Ectodermal cell (in vitro differentiated cells): ENCODE measurements at regions not wholly inside any gene's neighbourhood (a gene's known extent, or its start where the extent isn't known, plus 50 kb on each side); places are given as distances from the start of the nearest gene placed in this dataset.

Experiments
- H3K27ac ChIP-seq: 2 replicates; pipeline ENCODE4 v1.7.0; 2013; ENCODE audit warnings: mild to moderate bottlenecking, low read depth, low read length; ENCODE audit not compliant: insufficient read depth, poor library complexity, severe bottlenecking
- H3K27me3 ChIP-seq: 2 replicates; pipeline ENCODE4 v1.7.0; 2013; ENCODE audit warnings: mild to moderate bottlenecking, low read length; ENCODE audit not compliant: insufficient read depth, control insufficient read depth, poor library complexity, severe bottlenecking
- H3K36me3 ChIP-seq: one replicate; pipeline ENCODE4 v1.7.0; 2013; ENCODE audit warnings: low read length; ENCODE audit not compliant: control insufficient read depth, insufficient read depth
- H3K4me1 ChIP-seq: one replicate; pipeline ENCODE4 v1.7.0; 2013; ENCODE audit warnings: low read length; ENCODE audit not compliant: control insufficient read depth, insufficient read depth
- H3K4me3 ChIP-seq: 2 replicates; pipeline ENCODE4 v1.7.0; 2013; ENCODE audit warnings: low read depth, low read length, control low read depth; ENCODE audit not compliant: insufficient read depth
- H3K9me3 ChIP-seq: 2 replicates; pipeline ENCODE4 v1.7.0; 2013; ENCODE audit warnings: mild to moderate bottlenecking, low read length, moderate library complexity; ENCODE audit not compliant: control insufficient read depth
- WGBS, 2 experiments: methylation state at CpG; one replicate each; pipeline ENCODE4 v1.1.7; 2013; ENCODE audit warnings: missing lambda C conversion rate in 2 of 2; 5-methylcytosine and 5-hydroxymethylcytosine counted together

DNA sequence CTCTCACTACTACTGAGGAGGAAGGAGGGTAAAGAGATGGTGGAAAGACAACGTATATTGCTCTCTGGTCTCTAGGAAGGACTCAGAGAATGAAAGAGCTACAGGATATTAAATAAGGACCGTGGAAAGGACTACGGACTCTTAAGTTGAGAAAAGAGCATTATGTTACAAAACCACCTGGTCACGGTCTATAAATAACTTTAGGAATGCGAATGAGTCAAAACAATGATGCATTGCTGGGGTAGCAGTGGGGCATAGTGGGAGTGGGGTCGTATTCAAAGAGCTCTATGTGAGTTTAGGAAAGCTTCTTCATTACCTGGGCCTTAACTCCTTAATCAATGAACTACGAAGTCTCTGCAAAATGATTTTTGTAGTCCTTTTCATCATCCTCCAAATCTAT, 295.7 kb upstream of the SOX14 start:
- Histone ChIP-seq H3K36me3 (no peaks in the 10 kb centered on the region), H3K9me3 (no peaks in the 10 kb centered on the region), H3K27me3 (no peaks in the 10 kb centered on the region), H3K4me3 (no peak overlapping the region), H3K27ac (no peak overlapping the region), H3K4me1 (peaks cover 17% of the 10 kb centered on the region)
- 46 to 49% methylated on average over 7 of the region's 7 CpGs for WGBS, 2 experiments

DNA sequence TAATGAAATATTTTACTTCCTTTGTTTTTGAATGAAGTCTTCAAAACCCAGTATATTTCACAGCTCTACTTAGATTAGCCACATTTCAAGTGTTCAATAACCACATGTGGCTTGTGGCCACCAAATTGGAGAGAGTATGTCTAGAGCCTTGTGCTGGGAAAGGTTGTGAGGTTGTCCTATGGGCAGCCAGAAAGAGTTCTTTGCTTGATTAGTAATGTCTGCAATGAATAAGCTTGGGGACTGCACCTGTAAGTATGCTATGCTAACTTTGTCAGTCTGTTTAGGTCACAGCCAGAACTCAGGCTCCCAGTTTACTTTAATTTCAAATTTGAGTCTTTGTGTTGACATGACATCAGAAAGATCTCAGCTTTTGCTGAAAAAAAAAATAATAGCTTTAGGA, 294.9 kb upstream of the SOX14 start:
- Histone ChIP-seq H3K27ac (no peak overlapping the region), H3K4me1 (peaks cover 17% of the 10 kb centered on the region), H3K27me3 (no peaks in the 10 kb centered on the region), H3K9me3 (no peaks in the 10 kb centered on the region), H3K4me3 (no peak overlapping the region), H3K36me3 (no peaks in the 10 kb centered on the region)

DNA sequence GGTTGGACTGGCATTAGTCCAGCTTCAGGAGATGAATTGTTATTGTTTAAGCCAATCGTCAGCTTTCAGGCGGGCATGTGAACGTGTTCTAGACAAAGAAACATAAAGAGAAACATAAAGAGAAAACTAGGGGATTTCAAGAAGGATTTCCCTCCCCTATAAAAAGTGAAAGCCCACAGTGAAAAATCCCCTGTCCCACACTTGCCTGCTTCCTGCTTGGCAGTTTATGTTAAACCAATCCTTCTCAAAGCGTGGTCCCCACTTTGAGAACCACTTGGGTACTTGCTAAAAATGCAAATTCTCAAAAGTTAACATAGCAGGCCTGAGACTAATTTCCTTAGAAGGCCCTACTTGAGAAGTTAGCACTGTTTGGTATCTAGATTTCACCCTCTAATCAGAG, 293.0 kb upstream of the SOX14 start:
- Histone ChIP-seq H3K4me1 (peaks cover 17% of the 10 kb centered on the region), H3K4me3 (no peak overlapping the region), H3K27me3 (no peaks in the 10 kb centered on the region), H3K9me3 (no peaks in the 10 kb centered on the region), H3K27ac (no peak overlapping the region), H3K36me3 (no peaks in the 10 kb centered on the region)
- WGBS, 2 experiments, result 96 to 99% methylated on average over 4 of the region's 4 CpGs

DNA sequence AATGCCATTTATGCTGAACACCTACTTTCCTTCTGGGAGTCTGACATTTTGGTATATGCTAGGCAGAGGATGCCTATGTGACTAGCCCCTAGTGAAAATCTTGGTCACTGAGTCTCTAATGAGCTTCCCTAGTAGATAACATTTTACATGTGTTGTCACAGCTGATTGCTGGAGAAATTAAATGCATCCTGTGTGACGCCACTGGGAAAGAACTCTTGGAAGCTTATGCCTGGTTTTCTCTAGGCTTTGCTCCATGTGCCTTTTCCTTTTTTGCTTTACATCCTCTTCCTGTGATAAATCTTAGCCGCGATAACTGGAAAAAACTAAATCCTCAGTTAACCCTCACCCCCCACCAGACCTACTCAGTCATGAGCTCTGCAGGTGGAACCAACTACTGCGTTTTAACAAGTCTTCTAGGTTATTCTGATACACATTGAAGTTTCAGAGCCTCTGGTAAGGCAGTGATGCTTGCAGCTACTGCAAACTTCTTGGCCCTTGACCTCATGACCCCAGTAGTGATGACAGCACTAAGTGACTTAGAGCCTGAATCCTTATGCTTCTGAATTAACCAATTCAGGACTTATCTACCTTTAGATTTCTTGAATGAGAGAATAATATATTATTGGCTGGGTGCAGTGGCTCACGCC, 292.4 kb upstream of the SOX14 start:
- no peaks in the 10 kb centered on the region for H3K36me3 ChIP-seq
- peaks cover 17% of the 10 kb centered on the region for H3K4me1 ChIP-seq
- WGBS, 2 experiments, result 91 to 92% methylated on average over 5 of the region's 5 CpGs
- H3K27ac ChIP-seq, result no peak overlapping the region
- H3K9me3 ChIP-seq, result no peaks in the 10 kb centered on the region
- H3K4me3 ChIP-seq, result no peak overlapping the region
- no peaks in the 10 kb centered on the region for H3K27me3 ChIP-seq

GRCh38 chr3:137477614-137478013, 286.5 kb upstream of the SOX14 start:
- Histone ChIP-seq H3K27me3 (no peaks in the 10 kb centered on the region), H3K27ac (no peak overlapping the region), H3K9me3 (no peaks in the 10 kb centered on the region), H3K4me3 (no peak overlapping the region), H3K36me3 (no peaks in the 10 kb centered on the region), H3K4me1 (no peaks in the 10 kb centered on the region)
- 90 to 92% methylated on average over 5 to 6 of the region's 6 CpGs for WGBS, 2 experiments

- no peak overlapping the region for H3K4me3 ChIP-seq
- H3K36me3 ChIP-seq, result no peaks in the 10 kb centered on the region
- H3K27me3 ChIP-seq, result peaks cover 19% of the 10 kb centered on the region
- H3K27ac ChIP-seq, result peak overlapping the region; percentile 11
- peaks cover 3% of the 10 kb centered on the region for H3K4me1 ChIP-seq
- WGBS, 2 experiments, result 69 to 79% methylated on average over 29 of the region's 29 CpGs
- H3K9me3 ChIP-seq, result no peaks in the 10 kb centered on the region
Measured at GRCh38 chr3:137509354-137510045, 254.6 kb upstream of the SOX14 start.

DNA sequence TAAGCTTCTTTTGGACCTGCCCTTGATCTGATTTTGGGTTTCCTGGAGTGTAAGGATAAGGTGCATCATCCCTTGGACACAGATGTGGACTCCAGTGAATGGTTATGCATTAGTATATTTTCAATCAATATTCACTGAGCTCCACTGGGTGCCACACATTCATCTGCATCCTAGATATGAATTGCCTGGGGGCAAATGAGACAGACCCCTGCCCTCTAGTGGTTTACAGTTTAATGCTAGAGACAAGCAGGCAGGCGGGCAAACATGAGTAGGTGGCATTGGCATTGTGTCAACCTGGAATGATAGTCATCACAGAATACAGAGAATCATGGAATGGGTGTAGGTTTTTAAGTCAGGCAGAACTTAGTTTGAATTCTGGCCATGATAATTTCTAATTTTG, 252.5 kb upstream of the SOX14 start:
- WGBS, 2 experiments, result 91 to 93% methylated on average over 1 of the region's 1 CpG
- H3K36me3 ChIP-seq, result no peaks in the 10 kb centered on the region
- peaks cover 19% of the 10 kb centered on the region for H3K27me3 ChIP-seq
- H3K27ac ChIP-seq, result no peak overlapping the region
- no peaks in the 10 kb centered on the region for H3K9me3 ChIP-seq
- peaks cover 3% of the 10 kb centered on the region for H3K4me1 ChIP-seq
- no peak overlapping the region for H3K4me3 ChIP-seq

GRCh38 chr3:137514853-137515252, 249.3 kb upstream of the SOX14 start:
- H3K9me3 ChIP-seq, result no peaks in the 10 kb centered on the region
- no peaks in the 10 kb centered on the region for H3K4me1 ChIP-seq
- WGBS, 2 experiments, result 100% methylated on average over 1 of the region's 2 CpGs; no CpG with 5 or more reads in 1 of the 2 experiments
- peaks cover 16% of the 10 kb centered on the region for H3K27me3 ChIP-seq
- no peaks in the 10 kb centered on the region for H3K36me3 ChIP-seq
- no peak overlapping the region for H3K27ac ChIP-seq
- no peak overlapping the region for H3K4me3 ChIP-seq

DNA sequence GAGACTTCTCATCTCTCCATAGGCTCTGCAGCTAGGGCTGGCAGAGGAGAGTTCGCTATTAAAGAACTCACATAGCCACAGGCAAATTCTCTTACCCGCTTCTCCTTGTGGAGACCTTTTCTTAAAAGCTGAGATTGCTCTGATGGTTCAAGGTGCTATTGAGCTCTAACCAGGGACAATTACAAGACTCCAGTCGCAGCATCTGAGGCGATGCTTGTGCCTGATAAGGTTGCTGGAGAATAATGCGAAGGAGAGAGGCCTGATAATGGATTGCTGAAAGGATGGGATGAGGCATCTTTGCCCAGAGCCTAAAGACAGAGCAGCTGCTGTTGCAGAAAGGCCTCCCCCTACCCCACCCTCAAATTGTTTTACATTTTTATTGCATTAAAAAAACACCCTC, 244.5 kb upstream of the SOX14 start:
- H3K9me3 ChIP-seq, result no peaks in the 10 kb centered on the region
- no peak overlapping the region for H3K4me3 ChIP-seq
- H3K36me3 ChIP-seq, result no peaks in the 10 kb centered on the region
- no peaks in the 10 kb centered on the region for H3K27me3 ChIP-seq
- no peaks in the 10 kb centered on the region for H3K4me1 ChIP-seq
- 89 to 92% methylated on average over 5 of the region's 5 CpGs for WGBS, 2 experiments
- H3K27ac ChIP-seq, result no peak overlapping the region

GRCh38 chr3:137524751-137525150, 239.4 kb upstream of the SOX14 start:
- no peaks in the 10 kb centered on the region for H3K27me3 ChIP-seq
- peaks cover 2% of the 10 kb centered on the region for H3K4me1 ChIP-seq
- H3K9me3 ChIP-seq, result no peaks in the 10 kb centered on the region
- H3K36me3 ChIP-seq, result no peaks in the 10 kb centered on the region
- H3K4me3 ChIP-seq, result no peak overlapping the region
- WGBS, 2 experiments, result 94 to 97% methylated on average over 1 of the region's 1 CpG
- H3K27ac ChIP-seq, result no peak overlapping the region
